OCI-LY1 (cell line): ENCODE measurements at regions not wholly inside any gene's neighbourhood (a gene's known extent, or its start where the extent isn't known, plus 50 kb on each side); places are given as distances from the start of the nearest gene placed in this dataset.

Experiments used
- H2AFZ ChIP-seq: fragments of 200-600 bp; sonication (generic), shearing (Covaris generic); 2 replicates; pipeline ENCODE4 v1.6.0; 2014; ENCODE audit warnings: antibody characterized with exemption, mild to moderate bottlenecking, low read length
- H3F3A ChIP-seq: fragments of 200-600 bp; sonication (generic), shearing (Covaris generic); 2 replicates; pipeline ENCODE4 v1.6.0; 2014; ENCODE audit warnings: mild to moderate bottlenecking, antibody characterized with exemption, low read length, moderate library complexity; ENCODE audit not compliant: insufficient read depth
- H3K27ac ChIP-seq: fragments of 200-600 bp; sonication (generic); 2 replicates; pipeline ENCODE4 v1.5.1; 2014; ENCODE audit warnings: low read length, mixed run types, mild to moderate bottlenecking, low read depth; ENCODE audit not compliant: poor library complexity, severe bottlenecking
- H3K27me3 ChIP-seq: fragments of 200-600 bp; sonication (generic); 2 replicates; pipeline ENCODE4 v1.6.0; 2014; ENCODE audit warnings: antibody characterized with exemption, mild to moderate bottlenecking, low read length, moderate library complexity; ENCODE audit not compliant: insufficient read depth
- H3K36me3 ChIP-seq: fragments of 200-600 bp; sonication (generic); 2 replicates; pipeline ENCODE4 v1.6.1; 2014; ENCODE audit warnings: mild to moderate bottlenecking, antibody characterized with exemption, low read length, moderate library complexity, mixed read lengths; ENCODE audit not compliant: insufficient read depth
- H3K4me1 ChIP-seq: fragments of 200-600 bp; sonication (generic); 2 replicates; pipeline ENCODE4 v1.5.1; 2014; ENCODE audit warnings: mild to moderate bottlenecking, low read length, moderate library complexity; ENCODE audit not compliant: insufficient read depth, severe bottlenecking
- H3K4me2 ChIP-seq: fragments of 200-600 bp; sonication (generic), shearing (Covaris generic); 2 replicates; pipeline ENCODE4 v1.6.1; 2014; ENCODE audit warnings: low read length
- H3K4me3 ChIP-seq: fragments of 200-600 bp; sonication (generic); 2 replicates; pipeline ENCODE4 v1.5.1; 2014; ENCODE audit warnings: low read length, low read depth, mild to moderate bottlenecking, mixed read lengths; ENCODE audit not compliant: poor library complexity, severe bottlenecking
- H3K79me2 ChIP-seq: fragments of 200-600 bp; shearing (Covaris generic); 2 replicates; pipeline ENCODE4 v1.6.1; 2016; ENCODE audit warnings: mixed run types, low read length, mixed read lengths; ENCODE audit not compliant: insufficient read depth
- H3K9ac ChIP-seq: fragments of 200-600 bp; sonication (generic), shearing (Covaris generic); 2 replicates; pipeline ENCODE4 v1.6.1; 2014; ENCODE audit warnings: mild to moderate bottlenecking, low read length, mixed read lengths
- H3K9me2 ChIP-seq: fragments of 200-600 bp; sonication (generic), shearing (Covaris generic); 2 replicates; pipeline ENCODE4 v1.6.1; 2014; ENCODE audit warnings: low read depth, mild to moderate bottlenecking, low read length, mixed read lengths
- H3K9me3 ChIP-seq: fragments of 200-600 bp; shearing (Covaris generic); 2 replicates; pipeline ENCODE4 v1.6.1; 2014; ENCODE audit warnings: low read length, mixed read lengths
- H4K20me1 ChIP-seq: fragments of 200-600 bp; sonication (generic), shearing (Covaris generic); 2 replicates; pipeline ENCODE4 v1.6.0; 2016; ENCODE audit warnings: mild to moderate bottlenecking, low read length; ENCODE audit not compliant: insufficient read depth
- CTCF ChIP-seq: fragments of 200-600 bp; sonication (generic), shearing (Covaris generic); IDR thresholded peaks from 2 replicates; pipeline ENCODE4 v1.5.1; 2017; ENCODE audit warnings: mild to moderate bottlenecking, antibody characterized with exemption, low read length, moderate library complexity, mixed read lengths
- EZH2 ChIP-seq: fragments of 200-600 bp; sonication (generic), shearing (Covaris generic); IDR thresholded peaks from 2 replicates; pipeline ENCODE4 v1.8.0; 2017; ENCODE audit warnings: borderline replicate concordance, mixed run types, mild to moderate bottlenecking, antibody characterized with exemption, low read length, moderate library complexity, mixed read lengths

DNA sequence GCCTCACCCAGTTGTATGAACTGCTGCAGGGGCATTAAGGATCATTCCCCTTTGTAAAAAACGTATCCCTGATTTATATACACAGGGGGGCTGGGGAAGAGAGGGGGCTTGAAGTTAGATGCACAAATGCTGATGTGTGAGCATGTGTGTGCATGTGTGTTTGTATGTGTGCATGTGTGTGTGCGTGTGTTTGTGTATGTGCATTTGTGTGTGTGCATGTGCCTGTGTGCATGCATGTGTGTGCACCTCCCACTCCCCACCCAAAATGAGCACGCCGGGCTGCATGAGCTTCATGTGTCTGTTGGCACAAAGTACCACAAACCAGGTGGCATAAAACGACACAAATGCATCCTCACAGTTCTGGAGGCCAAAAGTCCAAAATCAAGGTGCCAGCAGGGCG lies 1315.2 kb downstream of the TBC1D22A start:
- Histone ChIP-seq H3K79me2 (no peaks in the 10 kb centered on the region), H4K20me1 (no peaks in the 10 kb centered on the region), H3K4me2 (no peak overlapping the region; the same call in 1 of the 2 replicates), H3K9me3 (no peaks in the 10 kb centered on the region), H3K27me3 (no peaks in the 10 kb centered on the region), H3K27ac (no peak overlapping the region), H3K4me1 (peaks cover 66% of the 10 kb centered on the region), H2AFZ (no peak overlapping the region), H3K9ac (no peak overlapping the region), H3K36me3 (no peaks in the 10 kb centered on the region; the same call in 1 of the 2 replicates), H3K4me3 (no peak overlapping the region), H3K9me2 (no peaks in the 10 kb centered on the region), H3F3A (no peaks in the 10 kb centered on the region)
- TF ChIP-seq EZH2, result no peak
- no peak for TF ChIP-seq CTCF

GRCh38 chr22:48076008-48076407 lies 1313.6 kb downstream of the TBC1D22A start:
- Histone ChIP-seq H3K4me2 (no peak overlapping the region), H3K4me3 (no peak overlapping the region), H3K9me3 (no peaks in the 10 kb centered on the region), H3K79me2 (no peaks in the 10 kb centered on the region), H3K27ac (no peak overlapping the region), H3K4me1 (peaks cover 76% of the 10 kb centered on the region), H3K27me3 (no peaks in the 10 kb centered on the region), H3K36me3 (no peaks in the 10 kb centered on the region; the same call in 1 of the 2 replicates), H4K20me1 (no peaks in the 10 kb centered on the region), H3F3A (0 out of 2 replicates have a peak, but pooled peaks cover 6% of the 10 kb centered on the region), H3K9ac (no peak overlapping the region), H3K9me2 (no peaks in the 10 kb centered on the region), H2AFZ (no peak overlapping the region)
- TF ChIP-seq CTCF (no peak), EZH2 (no peak)

- H3K9ac ChIP-seq, result no peak overlapping the region
- no peak overlapping the region for H3K4me2 ChIP-seq
- H3F3A ChIP-seq, result 0 out of 2 replicates have a peak, but pooled peaks cover 6% of the 10 kb centered on the region
- H3K9me2 ChIP-seq, result no peaks in the 10 kb centered on the region
- H3K79me2 ChIP-seq, result no peaks in the 10 kb centered on the region
- H3K4me1 ChIP-seq, result peaks cover 76% of the 10 kb centered on the region
- no peaks in the 10 kb centered on the region; the same call in 1 of the 2 replicates for H3K36me3 ChIP-seq
- TF ChIP-seq EZH2 (no peak), CTCF (no peak)
- no peak overlapping the region for H3K27ac ChIP-seq
- H4K20me1 ChIP-seq, result no peaks in the 10 kb centered on the region
- no peak overlapping the region for H3K4me3 ChIP-seq
- no peak overlapping the region for H2AFZ ChIP-seq
- H3K9me3 ChIP-seq, result no peaks in the 10 kb centered on the region
- no peaks in the 10 kb centered on the region for H3K27me3 ChIP-seq
These were observed 1313.2 kb downstream of the TBC1D22A start for GRCh38 chr22:48075604-48076003.
